ENCODE measurements at regions not wholly inside any gene's neighbourhood (a gene's known extent, or its start where the extent isn't known, plus 50 kb on each side); places are given as distances from the start of the nearest gene placed in this dataset.

GRCh38 chr18:54532222-54532621 lies 58.8 kb upstream of the DYNAP start:
- TF ChIP-seq POLR2AphosphoS5 (IDR thresholded peaks at IDR 0.05; ENCODE audit: low read depth, low read length) = no peak
- TF ChIP-seq CTCF (IDR thresholded peaks at IDR 0.05) = no peak
- no peak for TF ChIP-seq MXI1 (IDR thresholded peaks at IDR 0.05; ENCODE audit: low read depth, low read length)
- TF ChIP-seq GATA2 (CRISPR knock-in tag; IDR thresholded peaks at IDR 0.05) = no peak
- no peak for TF ChIP-seq TCF12 (IDR thresholded peaks at IDR 0.05)
- TF ChIP-seq SMC3 (IDR thresholded peaks at IDR 0.05; ENCODE audit: low read depth, low read length) = no peak
- TF ChIP-seq JUND (IDR thresholded peaks at IDR 0.05) = no peak
- TF ChIP-seq SIN3A (IDR thresholded peaks at IDR 0.05; ENCODE audit: borderline replicate concordance, low read depth, low read length) = no peak
- no peak for TF ChIP-seq TAF1 (IDR thresholded peaks at IDR 0.05; ENCODE audit: borderline replicate concordance, low read depth, low read length)
- no peak for TF ChIP-seq PBX3 (IDR thresholded peaks at IDR 0.05)
- no peak for TF ChIP-seq TEAD4 (IDR thresholded peaks at IDR 0.05; ENCODE audit: borderline replicate concordance, insufficient read depth)
- no peak for TF ChIP-seq ZBTB33 (IDR thresholded peaks at IDR 0.05; ENCODE audit: borderline replicate concordance, low read depth)
- no peak for TF ChIP-seq YY1 (IDR thresholded peaks at IDR 0.05; ENCODE audit: low read depth)

Measured in SK-N-SH (cell line).